Endodermal cell (in vitro differentiated cells): ENCODE measurements at regions not wholly inside any gene's neighbourhood (a gene's known extent, or its start where the extent isn't known, plus 50 kb on each side); places are given as distances from the start of the nearest gene placed in this dataset.

Experiments used
- DNase-seq: peaks from one replicate; pipeline ENCODE4 v3.0.0-alpha.2; 2017
- H3K27ac ChIP-seq: 2 replicates; pipeline ENCODE4 v1.5.1; 2013; ENCODE audit warnings: mild to moderate bottlenecking, low read depth, low read length, moderate library complexity
- H3K27me3 ChIP-seq: 2 replicates; pipeline ENCODE4 v1.6.1; 2013; ENCODE audit warnings: mild to moderate bottlenecking, low read length, moderate library complexity; ENCODE audit not compliant: insufficient read depth, control insufficient read depth, poor library complexity, severe bottlenecking
- H3K36me3 ChIP-seq: 2 replicates; pipeline ENCODE4 v1.7.0; 2013; ENCODE audit warnings: mild to moderate bottlenecking, low read length, moderate library complexity; ENCODE audit not compliant: control insufficient read depth, insufficient read depth
- H3K4me1 ChIP-seq: one replicate; pipeline ENCODE4 v1.7.0; 2013; ENCODE audit warnings: low read length; ENCODE audit not compliant: control insufficient read depth, insufficient read depth
- H3K4me3 ChIP-seq: 2 replicates; pipeline ENCODE4 v1.5.1; 2013; ENCODE audit warnings: mild to moderate bottlenecking, low read length, moderate library complexity
- H3K9ac ChIP-seq: 2 replicates; pipeline ENCODE4 v1.6.1; 2013; ENCODE audit warnings: mild to moderate bottlenecking, low read length, moderate library complexity; ENCODE audit not compliant: poor library complexity, severe bottlenecking; ENCODE audit errors: extremely low read depth
- H3K9me3 ChIP-seq: 2 replicates; pipeline ENCODE4 v1.6.1; 2013; ENCODE audit warnings: mild to moderate bottlenecking, low read length, moderate library complexity; ENCODE audit not compliant: control insufficient read depth
- H3K27ac Mint-ChIP-seq: 2 replicates; pipeline ENCODE4 v1.8.0; 2020; ENCODE audit warnings: mixed read lengths
- H3K27me3 Mint-ChIP-seq: 2 replicates; pipeline ENCODE4 v1.8.0; 2021; ENCODE audit warnings: mild to moderate bottlenecking, mixed read lengths; ENCODE audit not compliant: insufficient read depth
- H3K36me3 Mint-ChIP-seq: 2 replicates; pipeline ENCODE4 v1.8.0; 2020; ENCODE audit warnings: low read depth, mixed read lengths
- H3K4me1 Mint-ChIP-seq: 2 replicates; pipeline ENCODE4 v1.8.0; 2020; ENCODE audit warnings: mixed read lengths
- H3K4me3 Mint-ChIP-seq: 2 replicates; pipeline ENCODE4 v1.8.0; 2020; ENCODE audit warnings: mild to moderate bottlenecking, moderate library complexity, mixed read lengths
- H3K9me3 Mint-ChIP-seq: 2 replicates; pipeline ENCODE4 v1.8.0; 2020; ENCODE audit warnings: mild to moderate bottlenecking, mixed read lengths
- CTCF ChIP-seq: fragments of 200-600 bp; sonication (generic); conservative IDR thresholded peaks from 2 replicates; pipeline ENCODE4 v1.5.0; 2021; ENCODE audit warnings: antibody characterized with exemption, mild to moderate bottlenecking
- WGBS, 2 experiments: methylation state at CpG; one replicate each; pipeline versions ENCODE4 v1.1.5 to v1.1.7; 2013; ENCODE audit warnings: missing lambda C conversion rate in 2 of 2, mixed read lengths in 1 of 2; ENCODE audit not compliant: insufficient coverage in 1 of 2, insufficient read length in 1 of 2; 5-methylcytosine and 5-hydroxymethylcytosine counted together

- no peaks in the 10 kb centered on the region for H3K36me3 ChIP-seq
- TF ChIP-seq CTCF = no peak
- H3K9me3 Mint-ChIP-seq = no peaks in the 10 kb centered on the region
- no peaks in the 10 kb centered on the region for H3K27me3 ChIP-seq
- DNase-seq = no peak
- no peak overlapping the region for H3K4me3 ChIP-seq
- H3K4me3 Mint-ChIP-seq = no peak overlapping the region
- H3K27me3 Mint-ChIP-seq = no peaks in the 10 kb centered on the region
- no peak overlapping the region for H3K9ac ChIP-seq
- no peak overlapping the region for H3K27ac Mint-ChIP-seq
- no peaks in the 10 kb centered on the region for H3K4me1 ChIP-seq
- WGBS, 2 experiments = 80 to 87% methylated on average over 1 to 4 of the region's 4 CpGs
- H3K27ac ChIP-seq = no peak overlapping the region
- H3K9me3 ChIP-seq = no peaks in the 10 kb centered on the region
- H3K4me1 Mint-ChIP-seq = no peaks in the 10 kb centered on the region
- H3K36me3 Mint-ChIP-seq = no peaks in the 10 kb centered on the region
Observed at GRCh38 chr7:46191776-46192175, 270.7 kb upstream of the IGFBP3 start.

- H3K27ac Mint-ChIP-seq = no peak overlapping the region
- 89% methylated on average over 2 to 3 of the region's 3 CpGs for WGBS, 2 experiments
- H3K27ac ChIP-seq = no peak overlapping the region
Observed at GRCh38 chr7:46191296-46191695, 270.2 kb upstream of the IGFBP3 start.

GRCh38 chr7:46189255-46189790 is 268.3 kb upstream of the IGFBP3 start:
- Mint-ChIP-seq H3K27me3 (no peaks in the 10 kb centered on the region), H3K9me3 (no peaks in the 10 kb centered on the region), H3K27ac (no peak overlapping the region), H3K4me3 (no peak overlapping the region), H3K36me3 (no peaks in the 10 kb centered on the region), H3K4me1 (no peaks in the 10 kb centered on the region)
- WGBS, 2 experiments = 82 to 93% methylated on average over 3 to 4 of the region's 4 CpGs
- H3K27ac ChIP-seq = no peak overlapping the region
- H3K4me1 ChIP-seq = no peaks in the 10 kb centered on the region
- no peak overlapping the region for H3K4me3 ChIP-seq
- TF ChIP-seq CTCF = no peak
- H3K9me3 ChIP-seq = no peaks in the 10 kb centered on the region
- H3K36me3 ChIP-seq = no peaks in the 10 kb centered on the region
- H3K9ac ChIP-seq = no peak overlapping the region
- H3K27me3 ChIP-seq = no peaks in the 10 kb centered on the region
- no peak for DNase-seq

More at GRCh38 chr7:46191296-46191695, 270.2 kb upstream of the IGFBP3 start:
- Histone ChIP-seq H3K9ac (no peak overlapping the region), H3K4me1 (no peaks in the 10 kb centered on the region), H3K9me3 (no peaks in the 10 kb centered on the region), H3K36me3 (no peaks in the 10 kb centered on the region), H3K27me3 (no peaks in the 10 kb centered on the region), H3K4me3 (no peak overlapping the region)
- Mint-ChIP-seq H3K36me3 (no peaks in the 10 kb centered on the region), H3K27me3 (no peaks in the 10 kb centered on the region), H3K4me3 (no peak overlapping the region), H3K9me3 (no peaks in the 10 kb centered on the region), H3K4me1 (no peaks in the 10 kb centered on the region)
- DNase-seq = no peak
- TF ChIP-seq CTCF = no peak
